Natural killer cell treated with Interleukin-12 subunit alpha and Interleukin-12 subunit beta and Interleukin-15 and Interleukin-18, amount 100 ng/mL, for 72 hours (primary cell): ENCODE measurements at regions not wholly inside any gene's neighbourhood (a gene's known extent, or its start where the extent isn't known, plus 50 kb on each side); places are given as distances from the start of the nearest gene placed in this dataset.
A peak's percentile ranks its signal among the peaks of the same experiment; 100 is the strongest.

Source experiments
- ATAC-seq, 2 donors: fragments of 150-1000 bp; cut with Tn5 transposase in 1 of 2; sonication (Bioruptor Pico), chemical (Tn5 transposase) in 1 of 2; 2 replicates each; pipeline ENCODE4 v1.10.0; 2021
- DNase-seq: peaks from one replicate; pipeline ENCODE4 v3.0.0; 2022; ENCODE audit warnings: low spot score
- H3K27ac Mint-ChIP-seq, 2 donors: 1 replicate in 1 of 2; 2 replicates in 1 of 2; pipeline ENCODE4 v1.8.0; 2022; ENCODE audit warnings: mixed read lengths in 2 of 2, mild to moderate bottlenecking in 1 of 2, moderate library complexity in 1 of 2
- H3K27me3 Mint-ChIP-seq, 2 donors: 1 replicate in 1 of 2; 2 replicates in 1 of 2; pipeline ENCODE4 v1.8.0; 2022; ENCODE audit warnings: mixed read lengths in 2 of 2
- H3K36me3 Mint-ChIP-seq: one replicate; pipeline ENCODE4 v1.8.0; 2022; ENCODE audit warnings: mixed read lengths
- H3K4me1 Mint-ChIP-seq, 2 donors: 1 replicate in 1 of 2; 2 replicates in 1 of 2; pipeline ENCODE4 v1.8.0; 2022; ENCODE audit warnings: low read depth in 2 of 2, mixed read lengths in 2 of 2, mild to moderate bottlenecking in 1 of 2
- H3K4me3 Mint-ChIP-seq: one replicate; pipeline ENCODE4 v1.8.0; 2022; ENCODE audit warnings: mixed read lengths
- H3K9me3 Mint-ChIP-seq: 2 replicates; pipeline ENCODE4 v1.8.0; 2022; ENCODE audit warnings: mixed read lengths

- no peak for ATAC-seq
- Mint-ChIP-seq H3K36me3 (no peaks in the 10 kb centered on the region), H3K27ac (no peak overlapping the region), H3K4me3 (no peak overlapping the region), H3K27me3 (peaks cover 17 to 38% of the 10 kb centered on the region in 2 donors), H3K4me1 (peaks cover 7 to 11% of the 10 kb centered on the region in 2 donors), H3K9me3 (no peaks in the 10 kb centered on the region)
- no peak for DNase-seq
Measured at GRCh38 chrX:39163581-39164126, 362.4 kb downstream of the MID1IP1 start.

GRCh38 chrX:39164212-39164611, 363.0 kb downstream of the MID1IP1 start:
- H3K4me1 Mint-ChIP-seq, result peaks cover 7 to 11% of the 10 kb centered on the region in 2 donors
- no peak overlapping the region for H3K27ac Mint-ChIP-seq

DNA sequence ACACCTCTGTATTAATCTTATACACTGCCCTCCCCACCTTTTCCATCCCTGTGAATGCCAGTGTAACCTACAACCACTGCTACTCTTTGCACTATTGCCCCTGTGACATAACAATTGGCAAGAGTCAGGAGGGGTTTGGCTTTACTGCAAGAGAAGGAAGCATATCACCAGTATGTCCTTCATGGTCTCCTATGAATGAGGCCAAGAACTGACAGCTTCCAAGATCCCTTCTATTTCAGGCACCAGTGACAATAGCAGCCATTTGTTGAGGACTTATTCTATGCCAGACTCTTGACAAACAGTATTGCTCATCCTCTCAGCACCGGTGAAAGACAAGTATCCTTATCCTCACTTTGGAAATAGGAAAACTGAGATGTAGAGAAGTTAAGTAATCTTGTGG, 363.9 kb downstream of the MID1IP1 start:
- Mint-ChIP-seq H3K27ac (no peak overlapping the region), H3K27me3 (peaks cover 9 to 31% of the 10 kb centered on the region in 2 donors), H3K36me3 (no peaks in the 10 kb centered on the region), H3K4me1 (peaks cover 7 to 11% of the 10 kb centered on the region in 2 donors), H3K9me3 (no peaks in the 10 kb centered on the region), H3K4me3 (no peak overlapping the region)
- ATAC-seq (no peak), DNase-seq (no peak)

More at GRCh38 chrX:39164212-39164611, 363.0 kb downstream of the MID1IP1 start:
- H3K36me3 Mint-ChIP-seq, result no peaks in the 10 kb centered on the region
- no peak overlapping the region for H3K4me3 Mint-ChIP-seq
- H3K27me3 Mint-ChIP-seq, result peaks cover 11 to 36% of the 10 kb centered on the region in 2 donors
- no peak for DNase-seq
- H3K9me3 Mint-ChIP-seq, result no peaks in the 10 kb centered on the region
- ATAC-seq, result no peak

GRCh38 chrX:39165773-39166172, 364.5 kb downstream of the MID1IP1 start:
- Mint-ChIP-seq H3K27ac (no peak overlapping the region), H3K4me1 (peaks cover 7 to 11% of the 10 kb centered on the region in 2 donors), H3K4me3 (no peak overlapping the region), H3K27me3 (peaks cover 9 to 30% of the 10 kb centered on the region in 2 donors), H3K9me3 (no peaks in the 10 kb centered on the region), H3K36me3 (no peaks in the 10 kb centered on the region)
- ATAC-seq (no peak), DNase-seq (no peak)

DNA sequence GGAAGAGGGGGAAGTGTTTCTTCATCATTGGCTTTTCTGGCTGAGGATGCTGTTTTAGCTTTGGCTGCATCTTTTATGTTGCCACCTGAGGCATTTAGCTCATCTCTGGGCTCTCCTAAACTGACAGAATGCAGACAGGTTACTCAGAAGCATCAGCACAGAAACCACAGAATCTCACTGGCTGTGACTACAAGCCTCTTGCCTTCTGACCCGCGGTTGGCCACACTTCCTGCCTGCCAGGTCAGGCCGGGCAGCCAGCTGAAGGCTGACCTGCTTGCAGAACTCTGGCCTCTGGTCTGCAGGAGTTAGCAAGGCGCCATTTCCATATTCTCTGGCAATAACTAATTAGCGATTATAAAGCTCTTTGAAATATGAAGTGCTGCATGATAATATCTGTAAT, 366.5 kb downstream of the MID1IP1 start:
- H3K9me3 Mint-ChIP-seq, result no peaks in the 10 kb centered on the region
- ATAC-seq (peak in 1 of 2 donors; percentile 55), DNase-seq (no peak)
- no peaks in the 10 kb centered on the region for H3K36me3 Mint-ChIP-seq
- H3K4me1 Mint-ChIP-seq, result peaks cover 6 to 10% of the 10 kb centered on the region in 2 donors
- no peak overlapping the region for H3K4me3 Mint-ChIP-seq
- peaks cover 7 to 22% of the 10 kb centered on the region in 2 donors for H3K27me3 Mint-ChIP-seq
- no peak overlapping the region for H3K27ac Mint-ChIP-seq

GRCh38 chrX:39168609-39169008, 367.4 kb downstream of the MID1IP1 start:
- ATAC-seq (no peak), DNase-seq (no peak)
- no peaks in the 10 kb centered on the region for H3K36me3 Mint-ChIP-seq
- no peaks in the 10 kb centered on the region for H3K9me3 Mint-ChIP-seq
- H3K4me3 Mint-ChIP-seq, result no peak overlapping the region
- no peak overlapping the region for H3K27ac Mint-ChIP-seq
- H3K27me3 Mint-ChIP-seq, result peaks cover 0 to 17% of the 10 kb centered on the region in 2 donors
- H3K4me1 Mint-ChIP-seq, result peaks cover 3 to 6% of the 10 kb centered on the region in 2 donors

DNA sequence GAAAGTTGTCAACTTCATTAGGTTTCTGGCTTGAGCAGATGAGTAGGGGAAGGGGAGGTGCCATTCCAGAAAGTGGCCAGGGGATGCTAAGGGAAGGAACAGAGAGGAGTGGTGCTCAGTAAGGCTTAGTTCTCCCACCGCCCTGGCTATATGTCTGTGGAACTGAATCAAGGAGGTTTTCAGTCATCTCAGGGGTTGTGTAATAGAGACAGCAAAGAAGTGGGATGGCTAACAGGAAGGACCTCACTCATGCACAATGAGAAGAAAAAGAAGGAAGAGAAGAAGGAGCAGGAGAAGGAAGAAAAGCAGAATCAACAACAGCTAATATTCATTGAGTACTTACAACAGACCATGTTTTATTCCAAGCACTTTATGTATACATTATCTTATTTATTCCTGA, 368.7 kb downstream of the MID1IP1 start:
- DNase-seq (no peak), ATAC-seq (no peak)
- H3K36me3 Mint-ChIP-seq, result no peaks in the 10 kb centered on the region
- no peak overlapping the region for H3K4me3 Mint-ChIP-seq
- no peaks in the 10 kb centered on the region for H3K9me3 Mint-ChIP-seq
- peaks cover 0 to 13% of the 10 kb centered on the region in 2 donors for H3K27me3 Mint-ChIP-seq
- peaks cover 3 to 6% of the 10 kb centered on the region in 2 donors for H3K4me1 Mint-ChIP-seq
- H3K27ac Mint-ChIP-seq, result no peak overlapping the region

- Mint-ChIP-seq H3K27ac (no peak overlapping the region), H3K9me3 (no peaks in the 10 kb centered on the region), H3K27me3 (peaks cover 0 to 11% of the 10 kb centered on the region in 2 donors), H3K36me3 (no peaks in the 10 kb centered on the region), H3K4me1 (peaks cover 3 to 6% of the 10 kb centered on the region in 2 donors), H3K4me3 (no peak overlapping the region)
- no peak for ATAC-seq
- DNase-seq, result no peak
Measured at GRCh38 chrX:39170464-39170863, 369.2 kb downstream of the MID1IP1 start.

- H3K27me3 Mint-ChIP-seq, result peaks cover 0 to 5% of the 10 kb centered on the region in 2 donors
- ATAC-seq, result no peak
- H3K4me1 Mint-ChIP-seq, result peaks cover 3 to 6% of the 10 kb centered on the region in 2 donors
- no peak for DNase-seq
- no peak overlapping the region for H3K4me3 Mint-ChIP-seq
- no peaks in the 10 kb centered on the region for H3K36me3 Mint-ChIP-seq
- no peak overlapping the region for H3K27ac Mint-ChIP-seq
- no peaks in the 10 kb centered on the region for H3K9me3 Mint-ChIP-seq
Measured at GRCh38 chrX:39171686-39172085, 370.4 kb downstream of the MID1IP1 start.

DNA sequence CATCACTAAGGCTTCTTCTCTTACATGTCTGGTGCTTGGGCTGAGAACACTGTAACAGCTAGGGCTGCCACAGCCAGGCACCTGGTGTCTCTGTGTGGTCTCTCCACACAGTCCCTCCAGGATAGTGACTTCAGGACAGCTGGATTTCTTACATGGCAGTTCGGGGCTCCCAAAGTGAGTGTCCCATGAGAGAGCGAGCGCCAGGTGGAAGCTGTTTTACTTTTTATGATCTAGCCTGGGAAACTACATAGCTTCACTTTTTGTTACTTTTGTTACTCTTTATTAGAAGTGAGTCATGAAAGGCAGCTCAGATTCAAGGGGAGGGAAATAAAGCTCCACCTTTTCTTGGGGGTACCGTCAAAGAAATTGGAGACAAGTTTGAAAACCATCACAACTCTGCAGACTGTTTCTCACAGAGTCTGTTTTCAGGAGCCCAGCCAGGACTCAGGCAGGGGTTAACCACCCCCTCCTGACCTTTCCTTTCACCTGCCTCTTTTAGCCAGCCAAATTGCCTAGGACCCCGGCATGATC, 373.0 kb downstream of the MID1IP1 start:
- no peak overlapping the region for H3K27ac Mint-ChIP-seq
- no peak for DNase-seq
- no peaks in the 10 kb centered on the region for H3K4me1 Mint-ChIP-seq
- H3K27me3 Mint-ChIP-seq, result peaks cover 0 to 9% of the 10 kb centered on the region in 2 donors
- peak overlapping the region; percentile 12 for H3K4me3 Mint-ChIP-seq
- no peaks in the 10 kb centered on the region for H3K36me3 Mint-ChIP-seq
- no peak for ATAC-seq
- no peaks in the 10 kb centered on the region for H3K9me3 Mint-ChIP-seq

DNA sequence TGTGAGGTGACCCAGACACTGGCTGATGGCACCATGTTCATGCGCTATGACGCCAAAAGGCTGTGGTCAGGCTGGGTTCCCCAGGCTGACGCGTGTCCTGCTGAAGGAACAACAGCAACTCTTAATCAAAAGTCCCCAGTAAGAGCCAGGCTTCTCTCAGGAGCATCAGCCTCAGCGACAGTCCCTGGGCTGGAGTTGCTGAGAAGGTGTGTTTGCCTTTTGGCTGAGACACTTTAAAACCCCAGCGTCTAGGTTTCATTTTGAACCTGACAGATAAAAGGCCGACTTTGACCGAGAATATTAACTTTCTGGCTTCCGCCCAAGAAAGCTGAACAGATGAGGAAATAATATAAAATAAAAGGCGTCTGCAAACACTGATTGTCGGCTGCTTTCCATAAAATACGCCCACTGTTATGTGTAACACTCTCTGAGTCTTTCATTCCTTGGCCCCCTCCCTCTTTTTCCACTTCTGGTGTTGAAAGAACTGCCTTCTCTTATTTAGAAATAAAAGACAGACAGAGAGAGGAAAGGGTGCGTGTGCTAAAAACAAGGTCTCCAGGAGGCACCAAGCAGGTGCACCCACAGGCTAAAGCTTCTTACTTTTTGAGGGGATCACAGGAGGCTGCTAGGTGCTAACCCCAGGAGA, 373.6 kb downstream of the MID1IP1 start:
- Mint-ChIP-seq H3K27ac (no peak overlapping the region), H3K27me3 (peaks cover 0 to 9% of the 10 kb centered on the region in 2 donors), H3K4me3 (peak overlapping the region; percentile 12), H3K36me3 (no peaks in the 10 kb centered on the region), H3K4me1 (no peaks in the 10 kb centered on the region), H3K9me3 (no peaks in the 10 kb centered on the region)
- DNase-seq (no peak), ATAC-seq (no peak)

DNA sequence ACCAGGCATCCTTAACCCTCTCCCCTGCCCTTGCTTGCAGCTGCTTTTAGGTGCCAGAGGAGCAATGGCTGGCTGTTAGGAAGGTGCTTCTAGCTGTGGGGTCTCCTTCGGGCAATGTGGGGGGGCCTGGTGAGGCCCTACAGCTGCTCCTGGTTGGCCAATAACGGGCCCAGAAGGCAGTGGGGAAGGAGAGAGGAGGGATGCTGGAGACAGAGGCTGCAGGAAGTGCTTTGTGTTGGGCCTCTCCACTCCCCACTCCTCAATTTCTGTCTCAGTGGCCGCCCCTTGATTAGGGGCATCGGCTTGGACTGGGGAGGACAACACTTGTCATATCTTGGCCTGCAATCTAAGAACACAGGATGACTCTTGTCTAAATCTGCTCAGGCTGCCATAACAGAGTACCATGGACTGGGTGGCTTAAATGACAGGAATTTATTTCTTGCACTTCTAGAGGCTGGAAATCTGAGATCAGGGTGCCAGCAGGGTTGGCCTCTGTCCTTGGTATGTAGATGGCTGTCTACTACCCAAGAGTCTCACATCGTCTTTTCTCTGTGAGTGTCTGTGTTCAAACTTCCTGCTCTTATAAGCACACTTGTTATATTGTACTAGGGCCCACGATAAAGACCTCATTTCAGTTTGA, 374.3 kb downstream of the MID1IP1 start:
- ATAC-seq, result no peak
- DNase-seq, result no peak
- no peaks in the 10 kb centered on the region for H3K4me1 Mint-ChIP-seq
- H3K4me3 Mint-ChIP-seq, result no peak overlapping the region
- H3K27me3 Mint-ChIP-seq, result peaks cover 0 to 9% of the 10 kb centered on the region in 2 donors
- no peak overlapping the region for H3K27ac Mint-ChIP-seq
- no peaks in the 10 kb centered on the region for H3K9me3 Mint-ChIP-seq
- H3K36me3 Mint-ChIP-seq, result no peaks in the 10 kb centered on the region

- peaks cover 0 to 9% of the 10 kb centered on the region in 2 donors for H3K27me3 Mint-ChIP-seq
- ATAC-seq (no peak), DNase-seq (no peak)
- H3K36me3 Mint-ChIP-seq, result no peaks in the 10 kb centered on the region
- H3K4me3 Mint-ChIP-seq, result no peak overlapping the region
- H3K4me1 Mint-ChIP-seq, result no peaks in the 10 kb centered on the region
- H3K27ac Mint-ChIP-seq, result no peak overlapping the region
- H3K9me3 Mint-ChIP-seq, result no peaks in the 10 kb centered on the region
Measured at GRCh38 chrX:39176105-39176504, 374.8 kb downstream of the MID1IP1 start.

DNA sequence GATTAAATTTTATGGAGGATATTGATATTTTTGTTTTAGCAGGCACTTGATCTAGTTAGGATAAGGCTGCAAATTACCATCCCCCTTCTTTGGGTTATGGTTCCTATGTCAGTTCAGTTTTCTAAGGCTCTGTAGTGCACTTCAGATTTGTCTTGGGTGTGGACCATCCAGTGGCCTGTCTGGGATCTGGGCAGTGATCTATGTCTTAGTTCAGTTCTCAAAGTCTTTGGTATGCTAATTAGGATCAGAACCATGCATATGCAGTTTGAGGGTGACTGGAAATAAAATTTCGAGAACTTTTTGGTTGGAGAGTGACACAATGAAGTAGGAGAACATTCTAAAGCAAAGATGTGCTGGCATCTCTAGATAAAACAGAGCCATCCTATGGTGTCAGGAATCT, 388.2 kb downstream of the MID1IP1 start:
- H3K4me3 Mint-ChIP-seq, result no peak overlapping the region
- peaks cover 33% of the 10 kb centered on the region in 2 donors for H3K27me3 Mint-ChIP-seq
- no peaks in the 10 kb centered on the region for H3K9me3 Mint-ChIP-seq
- ATAC-seq, result no peak
- no peaks in the 10 kb centered on the region for H3K36me3 Mint-ChIP-seq
- H3K27ac Mint-ChIP-seq, result no peak overlapping the region
- H3K4me1 Mint-ChIP-seq, result no peaks in the 10 kb centered on the region
- DNase-seq, result no peak
